NT2/D1 (cell line): ENCODE measurements at regions not wholly inside any gene's neighbourhood (a gene's known extent, or its start where the extent isn't known, plus 50 kb on each side); places are given as distances from the start of the nearest gene placed in this dataset.

ENCODE experiments used
- SUZ12 ChIP-seq: IDR thresholded peaks from 2 replicates; pipeline ENCODE4 v1.6.1; 2011; ENCODE audit not compliant: insufficient read length, insufficient read depth; ENCODE audit errors: extremely low read depth
- YY1 ChIP-seq: IDR thresholded peaks from 2 replicates; pipeline ENCODE4 v1.6.1; 2011; ENCODE audit not compliant: insufficient read length, insufficient read depth

DNA sequence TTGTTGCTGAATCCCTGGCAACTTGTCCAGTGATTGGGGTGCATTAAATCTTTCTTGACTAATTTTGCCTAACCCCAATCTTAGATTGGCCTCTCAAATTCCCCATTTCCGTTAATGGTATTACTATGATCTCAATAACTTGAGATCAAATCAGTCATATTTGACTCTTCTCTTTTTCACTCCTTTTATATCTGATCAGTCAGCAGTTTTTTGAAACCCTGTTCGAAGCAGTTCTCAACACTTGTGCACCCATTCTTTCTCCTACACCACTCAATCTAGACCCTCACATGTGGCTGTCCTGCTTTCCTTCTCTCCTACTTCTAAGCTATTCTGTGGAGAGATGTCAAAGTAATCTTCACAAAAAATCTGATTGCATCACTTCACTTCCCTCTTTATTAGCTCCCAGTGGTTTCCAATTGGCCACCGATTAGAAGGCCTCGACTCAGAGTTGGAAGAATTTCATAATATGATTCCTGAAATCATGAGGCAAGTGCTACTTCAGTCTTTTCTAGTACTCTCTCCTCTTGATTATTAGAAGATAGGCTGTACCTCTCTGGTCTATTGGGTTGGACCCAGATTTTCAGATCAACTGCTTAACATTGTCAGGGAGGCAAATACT, 128.9 kb downstream of the ZNF365 start:
- TF ChIP-seq SUZ12 (no peak), YY1 (no peak)
